GM21576 (cell line): ENCODE measurements at regions not wholly inside any gene's neighbourhood (a gene's known extent, or its start where the extent isn't known, plus 50 kb on each side); places are given as distances from the start of the nearest gene placed in this dataset.
"Not testable (repeated sequence)": the region's sequence is repeated elsewhere in the genome, so short reads cannot be mapped to it uniquely, and the experiment has no call there.

Experiments used
- ATAC-seq: cut with Tn5 transposase; IDR thresholded peaks from one replicate; pipeline ENCODE4 v1.9.1; 2021; ENCODE audit warnings: mild to moderate bottlenecking, moderate library complexity; ENCODE audit not compliant: unreplicated experiment

- ATAC-seq = no peak
Measured at GRCh38 chr22:47437110-47437509, 674.7 kb downstream of the TBC1D22A start.

- ATAC-seq = no peak
Measured at GRCh38 chr22:47435826-47436225, 673.4 kb downstream of the TBC1D22A start.

GRCh38 chr22:47435204-47435487 lies 672.7 kb downstream of the TBC1D22A start:
- ATAC-seq = no peak

GRCh38 chr22:47434336-47435203 lies 672.1 kb downstream of the TBC1D22A start:
- no peak for ATAC-seq

- ATAC-seq = no peak
Measured at GRCh38 chr22:47433627-47434026, 671.2 kb downstream of the TBC1D22A start.

GRCh38 chr22:47432683-47433082 lies 670.2 kb downstream of the TBC1D22A start:
- ATAC-seq = no peak

GRCh38 chr22:47423861-47424820 lies 661.7 kb downstream of the TBC1D22A start:
- no peak for ATAC-seq

GRCh38 chr22:47423266-47423665 lies 660.8 kb downstream of the TBC1D22A start:
- ATAC-seq = no peak

GRCh38 chr22:47422736-47423135 lies 660.3 kb downstream of the TBC1D22A start:
- ATAC-seq = no peak

GRCh38 chr22:47421846-47422245 lies 659.4 kb downstream of the TBC1D22A start:
- ATAC-seq = no peak

- ATAC-seq = no peak
Measured at GRCh38 chr22:47420211-47420610, 657.8 kb downstream of the TBC1D22A start.

GRCh38 chr22:47419239-47419638 lies 656.8 kb downstream of the TBC1D22A start:
- no peak for ATAC-seq

- no peak for ATAC-seq
Measured at GRCh38 chr22:47417699-47418098, 655.2 kb downstream of the TBC1D22A start.

- ATAC-seq = no peak
Measured at GRCh38 chr22:47411006-47411405, 648.6 kb downstream of the TBC1D22A start.

GRCh38 chr22:47409539-47410275 lies 647.3 kb downstream of the TBC1D22A start:
- no peak for ATAC-seq

- no peak for ATAC-seq
Measured at GRCh38 chr22:47408409-47408808, 646.0 kb downstream of the TBC1D22A start.

- ATAC-seq = no peak
Measured at GRCh38 chr22:47407461-47408025, 645.1 kb downstream of the TBC1D22A start.

GRCh38 chr22:47406896-47407295 lies 644.4 kb downstream of the TBC1D22A start:
- ATAC-seq = no peak

- no peak for ATAC-seq
Measured at GRCh38 chr22:47406180-47406834, 643.9 kb downstream of the TBC1D22A start.

GRCh38 chr22:47405222-47405621 lies 642.8 kb downstream of the TBC1D22A start:
- not testable (repeated sequence) for ATAC-seq
